Endothelial cell of umbilical vein (primary cell): ENCODE measurements at regions not wholly inside any gene's neighbourhood (a gene's known extent, or its start where the extent isn't known, plus 50 kb on each side); places are given as distances from the start of the nearest gene placed in this dataset.

Source experiments
- BruUV-seq: library from RNA; stranded (reverse); fragments of 400-500 nt; replicated peaks from 2 replicates; lab custom pipeline; 2021; lab: Mats Ljungman, UMichigan
- CTCF ChIA-PET: fragments of 300-600, 350-600 bp; sonication (Branson Sonifier 250); formaldehyde crosslinking; loops from one replicate; lab custom pipeline; 2021; ENCODE audit warnings: antibody characterized with exemption, inconsistent platforms; lab: Charles Lee
- POLR2A ChIA-PET: fragments of 300-600, 350-600 bp; sonication (Branson Sonifier 250); formaldehyde crosslinking; loops from one replicate; lab custom pipeline; 2021; ENCODE audit warnings: antibody characterized with exemption, inconsistent platforms; lab: Charles Lee
- DNase-seq: peaks from one replicate; pipeline ENCODE4 v3.0.0-alpha.2; 2011; ENCODE audit warnings: low read depth, low spot score
- FAIRE-seq: peaks from 2 replicates; lab custom pipeline; 2011; peaks lifted over from hg19 to GRCh38; lab: Jason Lieb, UNC
- H2AFZ ChIP-seq: 2 replicates; pipeline ENCODE4 v1.6.0; 2012; ENCODE audit warnings: low read depth, low read length, control low read depth, inconsistent platforms
- H3K27ac ChIP-seq: 2 replicates; pipeline ENCODE4 v1.5.1; 2011; ENCODE audit warnings: low read depth, mild to moderate bottlenecking, control low read depth, low read length, moderate library complexity; ENCODE audit not compliant: insufficient read depth
- H3K27me3 ChIP-seq, 2 experiments: 2 replicates each; pipeline versions ENCODE4 v1.6.0 to v1.6.1; 2011; ENCODE audit warnings: low read length in 2 of 2, mixed read lengths in 1 of 2; ENCODE audit not compliant: control insufficient read depth in 2 of 2, insufficient read depth in 2 of 2
- H3K36me3 ChIP-seq, 2 experiments: 2 replicates in 1 of 2; 3 replicates in 1 of 2; pipeline ENCODE4 v1.5.1; 2011; ENCODE audit warnings: low read length in 2 of 2, mild to moderate bottlenecking in 1 of 2, moderate library complexity in 1 of 2; ENCODE audit not compliant: control insufficient read depth in 2 of 2, insufficient read depth in 2 of 2; ENCODE audit errors: extremely low read depth in 1 of 2
- H3K4me1 ChIP-seq: 3 replicates; pipeline ENCODE4 v1.5.1; 2011; ENCODE audit warnings: mild to moderate bottlenecking, low read length; ENCODE audit not compliant: control insufficient read depth, insufficient read depth; ENCODE audit errors: extremely low read depth
- H3K4me2 ChIP-seq: 2 replicates; pipeline ENCODE4 v1.6.1; 2011; ENCODE audit warnings: low read length, control low read depth, mixed read lengths; ENCODE audit not compliant: insufficient read depth
- H3K4me3 ChIP-seq, 3 experiments: fragments of 200-600 bp in 1 of 3; sonication (generic), shearing (Covaris generic) in 1 of 3; replicated peaks in 1 of 3; 2 replicates each; pipeline ENCODE4 v1.5.1; 2011 to 2016; ENCODE audit warnings: control low read depth in 3 of 3, low read length in 3 of 3, mild to moderate bottlenecking in 2 of 3, inconsistent platforms in 1 of 3, low read depth in 1 of 3, moderate library complexity in 1 of 3; ENCODE audit not compliant: insufficient read depth in 1 of 3
- H3K79me2 ChIP-seq: 2 replicates; pipeline ENCODE4 v1.6.0; 2012; ENCODE audit warnings: low read length, inconsistent platforms; ENCODE audit not compliant: control insufficient read depth, insufficient read depth
- H3K9ac ChIP-seq: replicated peaks from 2 replicates; pipeline ENCODE3; 2011; ENCODE audit warnings: low read length, control low read depth; ENCODE audit not compliant: insufficient read depth; ENCODE audit errors: extremely low read depth
- H3K9me1 ChIP-seq: replicated peaks from 3 replicates; pipeline ENCODE4 v1.6.0; 2011; ENCODE audit warnings: mild to moderate bottlenecking, low read length; ENCODE audit not compliant: control insufficient read depth, insufficient read depth; ENCODE audit errors: extremely low read depth
- H3K9me3 ChIP-seq: replicated peaks from 2 replicates; pipeline ENCODE4 v1.5.1; 2012; ENCODE audit warnings: low read length, inconsistent platforms; ENCODE audit not compliant: control insufficient read depth, insufficient read depth
- H4K20me1 ChIP-seq: replicated peaks from 2 replicates; pipeline ENCODE3; 2011; ENCODE audit warnings: mild to moderate bottlenecking, low read length; ENCODE audit not compliant: control insufficient read depth, insufficient read depth; ENCODE audit errors: extremely low read depth
- EZH2 ChIP-seq: IDR thresholded peaks from 2 replicates; pipeline ENCODE4 v1.6.1; 2012; ENCODE audit warnings: borderline replicate concordance, low read depth, mild to moderate bottlenecking, moderate library complexity, low read length, inconsistent platforms; ENCODE audit not compliant: severe bottlenecking
- FOS ChIP-seq: IDR thresholded peaks from 2 replicates; pipeline ENCODE4 v1.6.1; 2011; ENCODE audit warnings: mild to moderate bottlenecking, low read length, moderate library complexity, borderline replicate concordance; ENCODE audit not compliant: insufficient read depth
- GATA2 ChIP-seq: IDR thresholded peaks from 2 replicates; pipeline ENCODE4 v1.7.0; 2011; ENCODE audit warnings: low read depth, mild to moderate bottlenecking, moderate library complexity, mixed read lengths, low read length; ENCODE audit not compliant: insufficient read length, insufficient read depth
- JUN ChIP-seq: IDR thresholded peaks from 2 replicates; pipeline ENCODE4 v1.6.1; 2011; ENCODE audit warnings: borderline replicate concordance, low read depth; ENCODE audit not compliant: insufficient read length, insufficient read depth
- MYC ChIP-seq: IDR thresholded peaks from one replicate; pipeline ENCODE4 v1.6.1; 2011; ENCODE audit warnings: mild to moderate bottlenecking, low read depth, low read length
- POLR2A ChIP-seq: IDR thresholded peaks from 2 replicates; pipeline ENCODE4 v1.6.1; 2012; ENCODE audit warnings: low read depth, mild to moderate bottlenecking, control low read depth, low read length
- POLR2AphosphoS5 ChIP-seq: IDR thresholded peaks from 2 replicates; pipeline ENCODE4 v1.6.1; 2012; ENCODE audit warnings: low read depth, mild to moderate bottlenecking, control low read depth, low read length, moderate library complexity; ENCODE audit not compliant: insufficient read depth
- dilution Hi-C: fragments of 300-500 bp; cut with MboI; formaldehyde crosslinking; loops from one replicate; pipeline ENCODE4 v1.15.0; 2019; ENCODE audit warnings: low sequenced_read_pairs; ENCODE audit not compliant: extremely low pct_ligation_motif_present
- intact Hi-C: fragments of 100-400 bp; cut with micrococcal nuclease; formaldehyde crosslinking; loops from one replicate; pipeline ENCODE4 v1.10.0; 2022
- TF ChIP-seq, protein P1 (sequence below): IDR thresholded peaks from 2 replicates; pipeline ENCODE4 v1.6.1; 2011; ENCODE audit not compliant: insufficient read depth, insufficient read length
- TF ChIP-seq, protein P2 (sequence below), 2 donors: IDR thresholded peaks; 1 replicate in 1 of 2; 2 replicates in 1 of 2; pipeline ENCODE4 v1.5.1; 2011; ENCODE audit warnings: low read length in 2 of 2, mild to moderate bottlenecking in 2 of 2, moderate library complexity in 2 of 2, control low read depth in 1 of 2, inconsistent platforms in 1 of 2, low read depth in 1 of 2; ENCODE audit not compliant: insufficient read depth in 1 of 2; ENCODE audit errors: extremely low read depth in 1 of 2

DNA sequence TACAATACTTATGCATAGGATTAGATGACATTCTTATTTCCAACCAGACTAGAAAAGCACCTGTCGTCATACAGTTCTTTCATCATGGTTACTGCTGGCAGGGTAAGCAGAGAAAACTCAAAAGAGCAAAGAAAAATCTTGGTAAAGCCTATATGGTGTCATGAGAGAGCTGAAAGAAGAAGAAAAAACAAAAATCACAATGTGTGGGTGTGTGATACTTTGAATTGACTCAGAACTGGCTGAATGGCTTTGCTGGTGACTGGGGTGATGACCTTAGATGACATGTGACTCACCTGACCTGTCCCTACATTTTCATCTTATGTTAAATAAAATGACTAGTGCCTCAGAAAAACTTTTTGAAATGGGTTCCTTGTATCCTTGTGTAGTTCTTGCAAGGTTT, 278.1 kb upstream of the LMO3 start:
- FAIRE-seq (no peak), DNase-seq (no peak)
- no peaks in the 10 kb centered on the region for H3K79me2 ChIP-seq
- no peaks in the 10 kb centered on the region for H3K27me3 ChIP-seq
- ChIA-PET POLR2A (interaction anchor here (0.5 kb wide), 1 partner anchor 8 kb away, joined by 3 read pairs; no protein-coding TSS in a partner anchor), CTCF (no interaction called here)
- no peak overlapping the region for H2AFZ ChIP-seq
- H3K4me1 ChIP-seq, result no peaks in the 10 kb centered on the region
- H3K9me1 ChIP-seq, result no peaks in the 10 kb centered on the region
- no peaks in the 10 kb centered on the region for H4K20me1 ChIP-seq
- no peak overlapping the region for H3K27ac ChIP-seq
- peaks cover 3% of the 10 kb centered on the region for H3K9me3 ChIP-seq
- dilution Hi-C loops (no loop called here), intact Hi-C loops (no loop called here)
- BruUV-seq, result no TSS peak
- TF ChIP-seq, protein P1, sequence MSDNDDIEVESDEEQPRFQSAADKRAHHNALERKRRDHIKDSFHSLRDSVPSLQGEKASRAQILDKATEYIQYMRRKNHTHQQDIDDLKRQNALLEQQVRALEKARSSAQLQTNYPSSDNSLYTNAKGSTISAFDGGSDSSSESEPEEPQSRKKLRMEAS, result no peak
- no peak for TF ChIP-seq POLR2AphosphoS5
- TF ChIP-seq, protein P2, sequence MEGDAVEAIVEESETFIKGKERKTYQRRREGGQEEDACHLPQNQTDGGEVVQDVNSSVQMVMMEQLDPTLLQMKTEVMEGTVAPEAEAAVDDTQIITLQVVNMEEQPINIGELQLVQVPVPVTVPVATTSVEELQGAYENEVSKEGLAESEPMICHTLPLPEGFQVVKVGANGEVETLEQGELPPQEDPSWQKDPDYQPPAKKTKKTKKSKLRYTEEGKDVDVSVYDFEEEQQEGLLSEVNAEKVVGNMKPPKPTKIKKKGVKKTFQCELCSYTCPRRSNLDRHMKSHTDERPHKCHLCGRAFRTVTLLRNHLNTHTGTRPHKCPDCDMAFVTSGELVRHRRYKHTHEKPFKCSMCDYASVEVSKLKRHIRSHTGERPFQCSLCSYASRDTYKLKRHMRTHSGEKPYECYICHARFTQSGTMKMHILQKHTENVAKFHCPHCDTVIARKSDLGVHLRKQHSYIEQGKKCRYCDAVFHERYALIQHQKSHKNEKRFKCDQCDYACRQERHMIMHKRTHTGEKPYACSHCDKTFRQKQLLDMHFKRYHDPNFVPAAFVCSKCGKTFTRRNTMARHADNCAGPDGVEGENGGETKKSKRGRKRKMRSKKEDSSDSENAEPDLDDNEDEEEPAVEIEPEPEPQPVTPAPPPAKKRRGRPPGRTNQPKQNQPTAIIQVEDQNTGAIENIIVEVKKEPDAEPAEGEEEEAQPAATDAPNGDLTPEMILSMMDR (IDR thresholded peaks at IDR 0.05; ENCODE audit: extremely low read depth in 1 of 2, insufficient read depth in 1 of 2, low read depth in 1 of 2, low read length in 2 of 2), result no peak
- TF ChIP-seq FOS, result no peak
- TF ChIP-seq MYC, result no peak
- TF ChIP-seq GATA2, result no peak
- no peak for TF ChIP-seq POLR2A
- no peak for TF ChIP-seq EZH2
- TF ChIP-seq JUN, result no peak
- no peak overlapping the region for H3K4me3 ChIP-seq
- no peak overlapping the region for H3K4me2 ChIP-seq
- no peak overlapping the region for H3K9ac ChIP-seq
- H3K36me3 ChIP-seq, result no peaks in the 10 kb centered on the region
